WERI-Rb-1 (cell line): ENCODE measurements at regions not wholly inside any gene's neighbourhood (a gene's known extent, or its start where the extent isn't known, plus 50 kb on each side); places are given as distances from the start of the nearest gene placed in this dataset.

Source experiments
- DNase-seq: peaks from one replicate; pipeline ENCODE4 v3.0.0-alpha.2; 2020
- H3K27ac ChIP-seq: fragments of 250-450 bp; sonication (Bioruptor Pico); 2 replicates; pipeline ENCODE4 v1.5.1; 2020; ENCODE audit warnings: mild to moderate bottlenecking, moderate library complexity
- H3K27me3 ChIP-seq: fragments of 250-450 bp; sonication (Bioruptor Pico); 2 replicates; pipeline ENCODE4 v1.5.1; 2021; ENCODE audit warnings: mild to moderate bottlenecking, low read depth, moderate library complexity; ENCODE audit not compliant: insufficient read depth, severe bottlenecking
- H3K36me3 ChIP-seq: fragments of 250-450 bp; sonication (Bioruptor Pico); 2 replicates; pipeline ENCODE4 v1.5.1; 2020; ENCODE audit warnings: mild to moderate bottlenecking, moderate library complexity
- H3K4me3 ChIP-seq: 2 replicates; pipeline ENCODE4 v1.5.1; 2011; ENCODE audit warnings: low read depth, mild to moderate bottlenecking, control low read depth, low read length
- H3K9me3 ChIP-seq: fragments of 250-450 bp; sonication (Bioruptor Pico); 2 replicates; pipeline ENCODE4 v1.5.1; 2021; ENCODE audit warnings: mild to moderate bottlenecking, moderate library complexity; ENCODE audit not compliant: severe bottlenecking
- TF ChIP-seq, protein P1 (sequence below): IDR thresholded peaks from 2 replicates; pipeline ENCODE4 v1.5.1; 2011; ENCODE audit warnings: low read depth, mild to moderate bottlenecking, control low read depth, inconsistent platforms, low read length

DNA sequence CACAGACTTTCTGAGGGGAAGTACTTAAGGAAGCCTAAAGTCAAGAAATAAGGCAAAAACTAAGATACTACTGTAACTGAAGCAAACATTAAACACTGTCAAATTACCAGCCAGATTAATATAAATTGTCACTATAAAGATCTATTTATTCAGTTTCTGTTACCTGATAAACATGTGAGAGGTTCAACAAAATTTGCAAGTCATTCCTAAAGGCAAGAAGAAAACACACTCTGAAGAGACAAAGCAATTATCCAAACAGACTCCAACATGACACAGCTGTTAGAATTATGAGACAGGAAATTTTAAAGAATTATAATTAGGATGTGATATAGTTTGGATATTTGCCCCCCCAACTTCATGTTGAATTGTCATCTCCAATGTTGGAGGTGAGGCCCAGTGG, 140.4 kb upstream of the COL3A1 start:
- H3K27ac ChIP-seq, result no peak overlapping the region
- H3K9me3 ChIP-seq, result no peaks in the 10 kb centered on the region
- H3K36me3 ChIP-seq, result no peaks in the 10 kb centered on the region
- TF ChIP-seq, protein P1, sequence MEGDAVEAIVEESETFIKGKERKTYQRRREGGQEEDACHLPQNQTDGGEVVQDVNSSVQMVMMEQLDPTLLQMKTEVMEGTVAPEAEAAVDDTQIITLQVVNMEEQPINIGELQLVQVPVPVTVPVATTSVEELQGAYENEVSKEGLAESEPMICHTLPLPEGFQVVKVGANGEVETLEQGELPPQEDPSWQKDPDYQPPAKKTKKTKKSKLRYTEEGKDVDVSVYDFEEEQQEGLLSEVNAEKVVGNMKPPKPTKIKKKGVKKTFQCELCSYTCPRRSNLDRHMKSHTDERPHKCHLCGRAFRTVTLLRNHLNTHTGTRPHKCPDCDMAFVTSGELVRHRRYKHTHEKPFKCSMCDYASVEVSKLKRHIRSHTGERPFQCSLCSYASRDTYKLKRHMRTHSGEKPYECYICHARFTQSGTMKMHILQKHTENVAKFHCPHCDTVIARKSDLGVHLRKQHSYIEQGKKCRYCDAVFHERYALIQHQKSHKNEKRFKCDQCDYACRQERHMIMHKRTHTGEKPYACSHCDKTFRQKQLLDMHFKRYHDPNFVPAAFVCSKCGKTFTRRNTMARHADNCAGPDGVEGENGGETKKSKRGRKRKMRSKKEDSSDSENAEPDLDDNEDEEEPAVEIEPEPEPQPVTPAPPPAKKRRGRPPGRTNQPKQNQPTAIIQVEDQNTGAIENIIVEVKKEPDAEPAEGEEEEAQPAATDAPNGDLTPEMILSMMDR, result no peak
- no peak overlapping the region for H3K4me3 ChIP-seq
- DNase-seq, result no peak
- H3K27me3 ChIP-seq, result no peaks in the 10 kb centered on the region

DNA sequence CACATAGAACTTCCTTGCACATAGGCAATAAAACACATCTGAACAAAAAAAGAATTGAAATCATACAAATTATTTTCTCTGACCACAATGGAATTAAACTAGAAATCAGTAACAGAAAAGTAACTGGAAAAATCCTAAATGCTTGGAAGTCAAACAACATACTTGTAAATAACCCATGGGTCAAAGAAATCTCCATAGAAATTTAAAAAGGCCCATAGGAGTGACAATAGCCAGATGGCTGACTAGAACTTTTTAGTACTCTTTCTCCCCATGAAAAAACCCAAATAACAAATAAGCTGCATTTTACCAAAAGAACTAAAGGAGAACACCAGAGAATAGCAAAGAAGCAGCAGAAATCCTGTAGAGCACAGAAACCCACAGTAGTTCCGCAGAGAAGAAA, 139.2 kb upstream of the COL3A1 start:
- H3K27ac ChIP-seq, result no peak overlapping the region
- H3K4me3 ChIP-seq, result no peak overlapping the region
- H3K9me3 ChIP-seq, result no peaks in the 10 kb centered on the region
- H3K27me3 ChIP-seq, result no peaks in the 10 kb centered on the region
- no peak for DNase-seq
- TF ChIP-seq, protein P1, result no peak
- no peaks in the 10 kb centered on the region for H3K36me3 ChIP-seq

DNA sequence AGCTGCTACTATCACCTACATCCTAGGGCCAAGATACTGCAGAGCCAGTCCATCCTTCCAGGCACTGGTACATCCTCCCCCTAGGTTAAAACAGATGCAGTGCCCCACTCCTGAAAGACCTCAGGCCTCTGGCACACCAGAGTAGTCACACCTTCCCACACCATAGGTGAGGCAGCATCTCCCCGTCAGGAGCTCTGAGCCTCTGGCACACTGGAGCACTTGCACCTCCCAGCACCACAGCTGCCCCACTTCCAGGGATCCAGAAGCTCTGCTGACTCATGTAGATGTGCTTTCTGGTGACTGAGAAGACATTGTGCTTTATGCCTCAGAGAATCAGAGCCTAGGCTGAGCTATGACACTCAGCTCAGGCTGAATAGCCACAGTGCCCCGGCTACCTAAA, 138.4 kb upstream of the COL3A1 start:
- H3K4me3 ChIP-seq, result no peak overlapping the region
- no peaks in the 10 kb centered on the region for H3K9me3 ChIP-seq
- no peaks in the 10 kb centered on the region for H3K36me3 ChIP-seq
- no peaks in the 10 kb centered on the region for H3K27me3 ChIP-seq
- H3K27ac ChIP-seq, result no peak overlapping the region
- DNase-seq, result no peak
- TF ChIP-seq, protein P1, result no peak

DNA sequence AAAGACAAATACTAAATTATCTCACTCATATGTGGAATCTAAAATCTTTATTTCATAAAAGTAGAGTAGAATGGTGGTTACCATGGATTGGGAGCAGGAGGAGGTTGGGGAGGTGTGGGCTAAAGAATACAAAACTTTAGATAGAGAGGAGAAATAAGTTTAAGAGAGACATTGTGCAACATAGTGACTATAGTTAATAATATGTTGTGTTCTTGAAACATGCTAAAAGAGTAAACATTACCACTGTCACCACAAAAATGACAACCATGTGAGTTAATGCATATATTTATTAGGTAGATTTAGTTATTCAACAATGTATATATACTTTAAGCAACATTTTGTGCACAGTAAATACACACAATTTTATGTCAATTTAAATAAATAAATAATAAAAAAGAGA, 128.5 kb upstream of the COL3A1 start:
- H3K27ac ChIP-seq, result no peak overlapping the region
- DNase-seq, result no peak
- no peaks in the 10 kb centered on the region for H3K36me3 ChIP-seq
- no peaks in the 10 kb centered on the region for H3K27me3 ChIP-seq
- no peak overlapping the region for H3K4me3 ChIP-seq
- TF ChIP-seq, protein P1, result no peak
- H3K9me3 ChIP-seq, result no peaks in the 10 kb centered on the region

DNA sequence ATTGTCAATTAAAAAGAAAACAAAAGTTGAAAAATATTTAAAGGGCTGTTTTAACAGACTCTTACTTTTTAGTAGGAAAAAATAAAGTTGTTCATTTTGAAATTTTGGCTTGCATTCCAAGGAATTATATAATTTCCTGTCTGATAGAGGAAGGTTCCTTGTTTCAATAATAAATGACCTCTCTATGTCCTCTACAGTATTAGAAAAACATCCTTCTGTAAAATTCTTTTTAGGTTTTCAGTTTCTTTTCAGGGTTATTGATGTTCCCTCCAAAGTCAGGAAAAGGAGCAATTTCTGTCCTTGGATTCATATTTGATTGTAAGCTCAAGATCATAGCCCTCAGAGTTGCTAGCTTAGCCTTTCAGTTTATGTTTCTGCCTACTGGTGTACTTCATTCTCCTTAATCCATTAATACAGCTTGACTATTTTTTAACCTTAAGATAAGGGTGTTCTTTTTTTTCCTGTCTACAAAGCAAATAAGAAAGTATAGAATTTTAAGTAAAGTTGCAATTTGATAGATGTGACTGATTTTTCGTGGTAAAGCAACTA, 125.2 kb upstream of the COL3A1 start:
- DNase-seq, result no peak
- Histone ChIP-seq H3K36me3 (no peaks in the 10 kb centered on the region), H3K27me3 (no peaks in the 10 kb centered on the region), H3K4me3 (no peak overlapping the region), H3K9me3 (no peaks in the 10 kb centered on the region), H3K27ac (no peak overlapping the region)
- TF ChIP-seq, protein P1, result no peak

DNA sequence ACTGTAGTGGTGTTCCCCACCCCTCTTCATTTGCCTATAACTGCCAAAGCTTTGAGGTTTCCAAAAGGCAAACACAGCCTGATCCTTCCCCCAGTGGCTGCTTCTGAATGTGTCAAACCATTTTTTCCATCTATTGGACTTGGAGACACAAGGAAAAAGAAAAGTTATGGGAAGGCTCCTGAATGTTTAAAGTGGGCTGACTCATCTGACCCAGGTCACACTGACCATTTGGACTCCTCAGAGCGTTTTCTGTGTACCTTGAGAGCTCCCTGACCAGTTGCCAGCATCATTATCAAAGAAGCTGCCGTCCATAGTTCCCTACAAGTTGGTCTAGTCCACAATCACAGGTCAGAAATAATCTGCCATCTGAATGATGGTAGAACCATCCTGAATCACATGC, 123.4 kb upstream of the COL3A1 start:
- TF ChIP-seq, protein P1, result no peak
- DNase-seq, result no peak
- H3K4me3 ChIP-seq, result no peak overlapping the region

More for the DNA sequence above, 123.4 kb upstream of the COL3A1 start:
- Histone ChIP-seq H3K27ac (no peak overlapping the region), H3K36me3 (no peaks in the 10 kb centered on the region), H3K27me3 (no peaks in the 10 kb centered on the region), H3K9me3 (no peaks in the 10 kb centered on the region)
